H9 (cell line): ENCODE measurements at regions not wholly inside any gene's neighbourhood (a gene's known extent, or its start where the extent isn't known, plus 50 kb on each side); places are given as distances from the start of the nearest gene placed in this dataset.
A peak's percentile ranks its signal among the peaks of the same experiment; 100 is the strongest.

Source experiments
- DNase-seq: peaks from one replicate; pipeline ENCODE4 v3.0.0-alpha.2; 2017
- H2AFZ ChIP-seq: one replicate; pipeline ENCODE4 v1.6.1; 2013; ENCODE audit warnings: mild to moderate bottlenecking, low read length, control low read depth, moderate library complexity
- H2AK5ac ChIP-seq: 2 replicates; pipeline ENCODE4 v1.6.1; 2013; ENCODE audit warnings: low read length, control low read depth, mixed read lengths; ENCODE audit not compliant: insufficient read length
- H2BK120ac ChIP-seq: one replicate; pipeline ENCODE4 v1.6.1; 2013; ENCODE audit warnings: low read depth, mild to moderate bottlenecking, low read length, control low read depth, inconsistent platforms; ENCODE audit not compliant: poor library complexity, severe bottlenecking
- H2BK12ac ChIP-seq: 2 replicates; pipeline ENCODE4 v1.6.1; 2013; ENCODE audit warnings: low read length, control low read depth, mixed read lengths, low read depth; ENCODE audit not compliant: insufficient read length
- H2BK15ac ChIP-seq: 2 replicates; pipeline ENCODE4 v1.6.1; 2013; ENCODE audit warnings: low read depth, low read length, control low read depth
- H2BK20ac ChIP-seq: one replicate; pipeline ENCODE4 v1.6.1; 2013; ENCODE audit warnings: low read depth, mild to moderate bottlenecking, low read length, control low read depth, inconsistent platforms; ENCODE audit not compliant: poor library complexity, severe bottlenecking
- H2BK5ac ChIP-seq: 2 replicates; pipeline ENCODE4 v1.6.1; 2013; ENCODE audit warnings: low read length, control low read depth, mixed read lengths; ENCODE audit not compliant: insufficient read length
- H3K14ac ChIP-seq: 2 replicates; pipeline ENCODE4 v1.6.1; 2013; ENCODE audit warnings: low read length, control low read depth; ENCODE audit not compliant: insufficient read depth
- H3K18ac ChIP-seq: 2 replicates; pipeline ENCODE4 v1.6.1; 2013; ENCODE audit warnings: low read depth, mild to moderate bottlenecking, mixed read lengths, low read length, control low read depth; ENCODE audit not compliant: insufficient read length
- H3K23ac ChIP-seq: 2 replicates; pipeline ENCODE4 v1.6.1; 2013; ENCODE audit warnings: low read length, control low read depth, mixed read lengths, low read depth; ENCODE audit not compliant: insufficient read length
- H3K23me2 ChIP-seq: 2 replicates; pipeline ENCODE4 v1.6.1; 2013; ENCODE audit warnings: low read depth, mild to moderate bottlenecking, mixed read lengths, low read length, control low read depth; ENCODE audit not compliant: insufficient read length, poor library complexity, severe bottlenecking
- H3K27ac ChIP-seq: 2 replicates; pipeline ENCODE4 v1.5.1; 2013; ENCODE audit warnings: low read length, control low read depth, mixed read lengths, low read depth; ENCODE audit not compliant: insufficient read length
- H3K27me3 ChIP-seq: 2 replicates; pipeline ENCODE4 v1.6.1; 2013; ENCODE audit warnings: low read length, control low read depth, inconsistent platforms; ENCODE audit not compliant: insufficient read depth
- H3K4ac ChIP-seq: 2 replicates; pipeline ENCODE4 v1.6.1; 2013; ENCODE audit warnings: low read depth, mild to moderate bottlenecking, control low read depth, inconsistent platforms, low read length, moderate library complexity
- H3K4me1 ChIP-seq: 2 replicates; pipeline ENCODE4 v1.6.1; 2013; ENCODE audit warnings: low read length, control low read depth, inconsistent platforms; ENCODE audit not compliant: insufficient read depth
- H3K4me2 ChIP-seq: 2 replicates; pipeline ENCODE4 v1.6.1; 2013; ENCODE audit warnings: low read length, control low read depth, mixed read lengths; ENCODE audit not compliant: insufficient read length, insufficient read depth
- H3K56ac ChIP-seq: 2 replicates; pipeline ENCODE4 v1.6.1; 2013; ENCODE audit warnings: low read depth, mild to moderate bottlenecking, mixed read lengths, low read length, control low read depth; ENCODE audit not compliant: insufficient read length
- H3K79me1 ChIP-seq: 2 replicates; pipeline ENCODE4 v1.6.1; 2013; ENCODE audit warnings: low read depth, mild to moderate bottlenecking, moderate library complexity, low read length, control low read depth, inconsistent platforms; ENCODE audit not compliant: insufficient read depth, poor library complexity, severe bottlenecking
- H3K79me2 ChIP-seq: 2 replicates; pipeline ENCODE4 v1.6.1; 2013; ENCODE audit warnings: low read length, control low read depth, inconsistent platforms; ENCODE audit not compliant: insufficient read depth
- H3K9ac ChIP-seq: 2 replicates; pipeline ENCODE4 v1.6.1; 2013; ENCODE audit warnings: low read length, control low read depth, mixed read lengths; ENCODE audit not compliant: insufficient read length; ENCODE audit errors: extremely low read depth
- H3K9me3 ChIP-seq: one replicate; pipeline ENCODE4 v1.6.1; 2013; ENCODE audit warnings: low read depth, low read length, inconsistent platforms; ENCODE audit not compliant: control insufficient read depth
- H3T11ph ChIP-seq: one replicate; pipeline ENCODE4 v1.6.1; 2013; ENCODE audit warnings: mild to moderate bottlenecking, low read length, control low read depth, inconsistent platforms
- H4K20me1 ChIP-seq: one replicate; pipeline ENCODE4 v1.6.1; 2013; ENCODE audit not compliant: control insufficient read depth, insufficient read length, insufficient read depth
- H4K5ac ChIP-seq: 2 replicates; pipeline ENCODE4 v1.6.1; 2013; ENCODE audit warnings: low read depth, mild to moderate bottlenecking, mixed read lengths, low read length, control low read depth; ENCODE audit not compliant: insufficient read length
- H4K8ac ChIP-seq: replicated peaks from 2 replicates; pipeline ENCODE4 v1.6.1; 2013; ENCODE audit warnings: low read length, control low read depth, mixed read lengths, low read depth; ENCODE audit not compliant: insufficient read length
- H4K91ac ChIP-seq: 2 replicates; pipeline ENCODE4 v1.6.1; 2013; ENCODE audit warnings: low read depth, mild to moderate bottlenecking, moderate library complexity, mixed read lengths, low read length, control low read depth; ENCODE audit not compliant: insufficient read length
- H3K27ac Mint-ChIP-seq, 3 experiments: 2 replicates in 2 of 3; 3 replicates in 1 of 3; pipeline ENCODE4 v1.8.0; 2020 to 2021; ENCODE audit warnings: mixed read lengths in 3 of 3, mild to moderate bottlenecking in 1 of 3, moderate library complexity in 1 of 3
- H3K27me3 Mint-ChIP-seq: 2 replicates; pipeline ENCODE4 v1.8.0; 2021; ENCODE audit warnings: low read depth, mild to moderate bottlenecking, moderate library complexity, mixed read lengths
- H3K36me3 Mint-ChIP-seq, 3 experiments: 2 replicates in 2 of 3; 3 replicates in 1 of 3; pipeline ENCODE4 v1.8.0; 2020 to 2021; ENCODE audit warnings: low read depth in 3 of 3, mixed read lengths in 3 of 3; ENCODE audit not compliant: insufficient read depth in 1 of 3
- H3K4me1 Mint-ChIP-seq, 2 experiments: 2 replicates each; pipeline ENCODE4 v1.8.0; 2020; ENCODE audit warnings: mixed read lengths in 2 of 2
- H3K4me3 Mint-ChIP-seq, 2 experiments: 2 replicates in 1 of 2; 3 replicates in 1 of 2; pipeline ENCODE4 v1.8.0; 2020 to 2021; ENCODE audit warnings: mild to moderate bottlenecking in 2 of 2, mixed read lengths in 2 of 2, moderate library complexity in 1 of 2
- H3K9me3 Mint-ChIP-seq, 2 experiments: 2 replicates in 1 of 2; 3 replicates in 1 of 2; pipeline ENCODE4 v1.8.0; 2020; ENCODE audit warnings: mild to moderate bottlenecking in 2 of 2, mixed read lengths in 2 of 2, moderate library complexity in 1 of 2
- WGBS: extraction: QIAGEN DNeasy Blood & Tissue Kit; methylation state at CpG from one replicate; pipeline ENCODE4 v1.1.7; 2013; ENCODE audit warnings: missing lambda C conversion rate, low lambda C conversion rate, mixed read lengths; ENCODE audit not compliant: insufficient read length; ENCODE audit errors: extremely low coverage; 5-methylcytosine and 5-hydroxymethylcytosine counted together
- TF ChIP-seq, protein P1 (sequence below): fragments of 200-600 bp; sonication (generic); conservative IDR thresholded peaks from 3 replicates; pipeline ENCODE4 v1.8.0; 2021; ENCODE audit warnings: antibody characterized with exemption, mild to moderate bottlenecking

DNA sequence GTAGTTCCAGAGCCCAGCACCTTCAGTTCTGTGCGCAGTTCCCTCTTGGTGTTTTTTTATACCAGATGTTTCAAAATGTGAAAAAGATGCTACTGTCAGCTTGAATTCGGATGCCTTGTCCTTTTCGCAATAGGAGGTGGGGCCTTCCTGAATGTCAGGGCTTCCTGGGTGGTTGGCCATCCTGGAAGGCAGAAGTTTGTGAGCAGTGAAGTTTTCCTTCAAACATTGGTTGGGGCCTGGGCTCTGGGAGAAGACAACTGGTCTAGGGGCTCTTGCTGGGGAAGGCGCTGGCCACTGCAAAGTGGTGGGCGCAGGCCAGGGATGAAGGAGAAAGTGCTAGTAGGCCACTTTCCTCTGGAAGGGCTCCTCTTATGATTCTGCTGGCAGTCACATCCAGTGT is 56.8 kb upstream of the JAZF1 start:
- no peak overlapping the region for H3K4me3 Mint-ChIP-seq
- no peak for DNase-seq
- H4K20me1 ChIP-seq: no peaks in the 10 kb centered on the region
- no peaks in the 10 kb centered on the region for H3K79me2 ChIP-seq
- no peak overlapping the region for H4K8ac ChIP-seq
- H2BK15ac ChIP-seq: no peak overlapping the region
- H4K5ac ChIP-seq: no peak overlapping the region
- H3K23me2 ChIP-seq: no peaks in the 10 kb centered on the region
- no peak overlapping the region for H3K56ac ChIP-seq
- H4K91ac ChIP-seq: no peak overlapping the region
- H2BK5ac ChIP-seq: no peak overlapping the region
- no peaks in the 10 kb centered on the region for H3K27me3 ChIP-seq
- no peaks in the 10 kb centered on the region; a peak in 1 of 7 replicates for H3K36me3 Mint-ChIP-seq
- peaks cover 30 to 41% of the 10 kb centered on the region in 2 experiments for H3K4me1 Mint-ChIP-seq
- no peak overlapping the region for H3K23ac ChIP-seq
- H3K14ac ChIP-seq: no peak overlapping the region
- no peak overlapping the region for H2BK120ac ChIP-seq
- no peak overlapping the region for H3T11ph ChIP-seq
- no peaks in the 10 kb centered on the region for H3K79me1 ChIP-seq
- H3K27me3 Mint-ChIP-seq: no peaks in the 10 kb centered on the region
- no peak overlapping the region for H2AFZ ChIP-seq
- no peak overlapping the region for H3K4ac ChIP-seq
- H3K4me1 ChIP-seq: peaks cover 14% of the 10 kb centered on the region; the same call in 1 of the 2 replicates
- no peak overlapping the region for H2AK5ac ChIP-seq
- WGBS: no CpG with 5 or more reads among the region's 5 CpGs
- H3K27ac Mint-ChIP-seq: peak overlapping the region in 2 of 3 experiments; percentile 78 to 82; a peak in 5 of 7 replicates
- H3K18ac ChIP-seq: no peak overlapping the region
- H2BK12ac ChIP-seq: no peak overlapping the region
- TF ChIP-seq, protein P1, sequence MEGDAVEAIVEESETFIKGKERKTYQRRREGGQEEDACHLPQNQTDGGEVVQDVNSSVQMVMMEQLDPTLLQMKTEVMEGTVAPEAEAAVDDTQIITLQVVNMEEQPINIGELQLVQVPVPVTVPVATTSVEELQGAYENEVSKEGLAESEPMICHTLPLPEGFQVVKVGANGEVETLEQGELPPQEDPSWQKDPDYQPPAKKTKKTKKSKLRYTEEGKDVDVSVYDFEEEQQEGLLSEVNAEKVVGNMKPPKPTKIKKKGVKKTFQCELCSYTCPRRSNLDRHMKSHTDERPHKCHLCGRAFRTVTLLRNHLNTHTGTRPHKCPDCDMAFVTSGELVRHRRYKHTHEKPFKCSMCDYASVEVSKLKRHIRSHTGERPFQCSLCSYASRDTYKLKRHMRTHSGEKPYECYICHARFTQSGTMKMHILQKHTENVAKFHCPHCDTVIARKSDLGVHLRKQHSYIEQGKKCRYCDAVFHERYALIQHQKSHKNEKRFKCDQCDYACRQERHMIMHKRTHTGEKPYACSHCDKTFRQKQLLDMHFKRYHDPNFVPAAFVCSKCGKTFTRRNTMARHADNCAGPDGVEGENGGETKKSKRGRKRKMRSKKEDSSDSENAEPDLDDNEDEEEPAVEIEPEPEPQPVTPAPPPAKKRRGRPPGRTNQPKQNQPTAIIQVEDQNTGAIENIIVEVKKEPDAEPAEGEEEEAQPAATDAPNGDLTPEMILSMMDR: no peak
- no peak overlapping the region for H3K9ac ChIP-seq
- H3K9me3 Mint-ChIP-seq: no peaks in the 10 kb centered on the region; a peak in 1 of 5 replicates
- H3K9me3 ChIP-seq: no peaks in the 10 kb centered on the region
- no peak overlapping the region for H3K4me2 ChIP-seq
- peak overlapping the region; percentile 83 for H3K27ac ChIP-seq
- H2BK20ac ChIP-seq: no peak overlapping the region
